GM23248 (cell line): ENCODE measurements at regions not wholly inside any gene's neighbourhood (a gene's known extent, or its start where the extent isn't known, plus 50 kb on each side); places are given as distances from the start of the nearest gene placed in this dataset.

Source experiments
- EZH2 ChIP-seq: fragments of 200-600 bp; sonication (generic); IDR thresholded peaks from 2 replicates; pipeline ENCODE4 v1.6.1; 2018; ENCODE audit warnings: antibody characterized with exemption, mild to moderate bottlenecking; ENCODE audit not compliant: insufficient read depth, poor library complexity, severe bottlenecking
- EZH2phosphoT487 ChIP-seq: fragments of 200-600 bp; sonication (generic); IDR thresholded peaks from 2 replicates; pipeline ENCODE4 v1.6.1; 2018; ENCODE audit warnings: antibody characterized with exemption, moderate library complexity, mild to moderate bottlenecking, low read depth; ENCODE audit not compliant: insufficient read depth

- TF ChIP-seq EZH2 (no peak), EZH2phosphoT487 (no peak)
These were observed 250.1 kb downstream of the SQOR start for GRCh38 chr15:45884755-45885445.
